HepG2 (cell line): ENCODE measurements at regions not wholly inside any gene's neighbourhood (a gene's known extent, or its start where the extent isn't known, plus 50 kb on each side); places are given as distances from the start of the nearest gene placed in this dataset.
A peak's percentile ranks its signal among the peaks of the same experiment; 100 is the strongest.

Experiments used
- ATAC-seq: fragments of 200-7000 bp; cut with Tn5 transposase; 3 replicates; pipeline ENCODE4 v1.9.1; 2020; ENCODE audit warnings: mild to moderate bottlenecking, moderate library complexity
- BruUV-seq: library from RNA; stranded (reverse); fragments of 400-500 nt; replicated peaks from 2 replicates; lab custom pipeline; 2021; lab: Mats Ljungman, UMichigan
- CTCF ChIA-PET: fragments of 300-600 bp; formaldehyde crosslinking; extraction: SDS; loops from one replicate; lab custom pipeline; 2021; ENCODE audit warnings: low total read pairs, inconsistent platforms, low intra/inter-chr PET ratio; lab: Yijun Ruan, JAX
- POLR2A ChIA-PET: fragments of 350-600 bp; sonication (Branson Sonifier 250); formaldehyde crosslinking; loops from one replicate; lab custom pipeline; 2020; ENCODE audit warnings: antibody characterized with exemption, inconsistent platforms; lab: Yijun Ruan, JAX
- DNase-seq: peaks from one replicate; pipeline ENCODE4 v3.0.0-alpha.2; 2015; ENCODE audit warnings: low spot score
- FAIRE-seq: peaks from 3 replicates; lab custom pipeline; 2011; peaks lifted over from hg19 to GRCh38; lab: Jason Lieb, UNC
- H2AFZ ChIP-seq: one replicate; pipeline ENCODE4 v1.6.1; 2011; ENCODE audit warnings: low read length, inconsistent platforms
- H3K27ac ChIP-seq: fragments of 300-600 bp; 3 replicates; pipeline ENCODE4 v1.8.0; 2011; ENCODE audit warnings: mixed run types, mild to moderate bottlenecking, mixed read lengths, low read length, inconsistent platforms; ENCODE audit not compliant: insufficient read depth; ENCODE audit errors: extremely low read length
- H3K27me3 ChIP-seq, 2 experiments: fragments of 200-600 bp in 1 of 2; 2 replicates in 1 of 2; 3 replicates in 1 of 2; pipeline versions ENCODE4 v1.6.0 to v1.8.0; 2011; ENCODE audit warnings: low read length in 2 of 2, mild to moderate bottlenecking in 2 of 2, moderate library complexity in 2 of 2, inconsistent platforms in 1 of 2; ENCODE audit not compliant: insufficient read depth in 2 of 2, control insufficient read depth in 1 of 2
- H3K36me3 ChIP-seq, 2 experiments: fragments of 200-600 bp in 1 of 2; replicated peaks in 1 of 2; 2 replicates in 1 of 2; 3 replicates in 1 of 2; pipeline versions ENCODE4 v1.5.1 to v1.8.0; 2011; ENCODE audit warnings: low read length in 2 of 2, inconsistent platforms in 1 of 2; ENCODE audit not compliant: insufficient read depth in 2 of 2, control insufficient read depth in 1 of 2
- H3K4me1 ChIP-seq: 2 replicates; pipeline ENCODE4 v1.5.1; 2012; ENCODE audit warnings: low read length, inconsistent platforms; ENCODE audit not compliant: insufficient read depth
- H3K4me2 ChIP-seq: 2 replicates; pipeline ENCODE4 v1.6.0; 2011; ENCODE audit warnings: low read depth, low read length, inconsistent platforms
- H3K4me3 ChIP-seq, 3 experiments: fragments of 200-600 bp in 1 of 3; sonication (generic), shearing (Covaris generic) in 1 of 3; replicated peaks in 1 of 3; 2 replicates each; pipeline ENCODE4 v1.5.1; 2011 to 2016; ENCODE audit warnings: low read length in 3 of 3, inconsistent platforms in 2 of 3, low read depth in 2 of 3, mild to moderate bottlenecking in 2 of 3, control low read depth in 1 of 3, mixed read lengths in 1 of 3; ENCODE audit not compliant: insufficient read depth in 1 of 3
- H3K79me2 ChIP-seq: one replicate; pipeline ENCODE4 v1.6.1; 2011; ENCODE audit warnings: low read length, inconsistent platforms; ENCODE audit not compliant: insufficient read depth
- H3K9ac ChIP-seq: 2 replicates; pipeline ENCODE4 v1.6.0; 2011; ENCODE audit warnings: mild to moderate bottlenecking, low read depth, low read length, inconsistent platforms; ENCODE audit not compliant: insufficient read depth
- H3K9me3 ChIP-seq: 2 replicates; pipeline ENCODE4 v1.5.1; 2012; ENCODE audit warnings: mild to moderate bottlenecking, low read length
- H4K20me1 ChIP-seq: 2 replicates; pipeline ENCODE4 v1.6.0; 2011; ENCODE audit warnings: inconsistent platforms, mild to moderate bottlenecking, low read length, moderate library complexity; ENCODE audit not compliant: insufficient read depth
- ARHGAP35 ChIP-seq: sonication (generic); formaldehyde crosslinking; IDR thresholded peaks from 2 replicates; pipeline ENCODE4 v1.9.0; 2022; ENCODE audit warnings: mild to moderate bottlenecking, inconsistent platforms, moderate library complexity, missing genetic modification reagents, borderline replicate concordance
- BRD4 ChIP-seq: sonication (generic); formaldehyde crosslinking; IDR thresholded peaks from 2 replicates; pipeline ENCODE4 v1.4.0; 2020; ENCODE audit warnings: missing genetic modification reagents
- CBFB ChIP-seq: sonication (generic); formaldehyde crosslinking; IDR thresholded peaks from 2 replicates; pipeline ENCODE4 v1.4.0; 2020; ENCODE audit warnings: missing genetic modification reagents
- HES4 ChIP-seq: sonication (generic); formaldehyde crosslinking; IDR thresholded peaks from 2 replicates; pipeline ENCODE4 v1.9.0; 2021; ENCODE audit warnings: mild to moderate bottlenecking, missing genetic modification reagents, borderline replicate concordance
- MXD4 ChIP-seq: IDR thresholded peaks from 2 replicates; pipeline ENCODE4 v1.6.1; 2016; ENCODE audit warnings: mild to moderate bottlenecking, missing biosample characterization, missing genetic modification reagents
- PITX1 ChIP-seq: sonication (generic); formaldehyde crosslinking; IDR thresholded peaks from 2 replicates; pipeline ENCODE4 v1.5.1; 2020; ENCODE audit warnings: mild to moderate bottlenecking, missing genetic modification reagents
- RAD21 ChIP-seq: fragments of 450-650 bp; formaldehyde crosslinking; IDR thresholded peaks from 2 replicates; pipeline ENCODE4 v1.5.0; 2020; ENCODE audit warnings: mild to moderate bottlenecking
- ZFP1 ChIP-seq: IDR thresholded peaks from 2 replicates; pipeline ENCODE4 v1.6.1; 2016
- ZNF24 ChIP-seq: fragments of 450-650 bp; IDR thresholded peaks from 2 replicates; pipeline ENCODE4 v1.6.1; 2017; ENCODE audit warnings: antibody characterized with exemption, mild to moderate bottlenecking
- ZNF441 ChIP-seq: sonication (generic); formaldehyde crosslinking; IDR thresholded peaks from 2 replicates; pipeline ENCODE4 v1.7.0; 2021; ENCODE audit warnings: missing genetic modification reagents, borderline replicate concordance
- ZNF720 ChIP-seq: sonication (generic); formaldehyde crosslinking; IDR thresholded peaks from 2 replicates; pipeline ENCODE4 v1.4.0; 2020; ENCODE audit warnings: missing genetic modification reagents
- ZSCAN29 ChIP-seq: sonication (generic); formaldehyde crosslinking; conservative IDR thresholded peaks from 2 replicates; pipeline ENCODE4 v1.4.0; 2020; ENCODE audit warnings: mild to moderate bottlenecking, missing genetic modification reagents
- WGBS: methylation state at CpG from one replicate; pipeline ENCODE4 v1.1.6; 2017; ENCODE audit warnings: low lambda C conversion rate; 5-methylcytosine and 5-hydroxymethylcytosine counted together
- in situ Hi-C: cut with HindIII; loops from 2 replicates; pipeline ENCODE4 v1.10.0; 2017; ENCODE audit warnings: low pct_unique_long_range_greater_than_20kb; ENCODE audit not compliant: extremely low pct_ligation_motif_present
- intact Hi-C: fragments of 100-400 bp; cut with micrococcal nuclease; formaldehyde crosslinking; loops from one replicate; pipeline ENCODE4 v1.10.0; 2022; ENCODE audit not compliant: unreplicated experiment
- TF ChIP-seq, protein P1 (sequence below), 2 experiments: sonication (generic) in 1 of 2; formaldehyde crosslinking in 1 of 2; IDR thresholded peaks; 2 replicates each; pipeline versions ENCODE4 v1.5.1 to v1.6.1; 2011 to 2020; ENCODE audit warnings: borderline replicate concordance in 1 of 2, low read depth in 1 of 2, low read length in 1 of 2, mild to moderate bottlenecking in 1 of 2, missing genetic modification reagents in 1 of 2, moderate library complexity in 1 of 2
- TF ChIP-seq, protein P2 (sequence below): sonication (generic); formaldehyde crosslinking; IDR thresholded peaks from 2 replicates; pipeline ENCODE4 v1.4.0; 2020; ENCODE audit warnings: missing genetic modification reagents
- TF ChIP-seq, protein P3 (sequence below): sonication (generic); formaldehyde crosslinking; IDR thresholded peaks from 2 replicates; pipeline ENCODE4 v1.4.0; 2020; ENCODE audit warnings: missing genetic modification reagents
- TF ChIP-seq, protein P4 (sequence below): sonication (generic); formaldehyde crosslinking; IDR thresholded peaks from 2 replicates; pipeline ENCODE4 v1.8.0; 2022; ENCODE audit warnings: mild to moderate bottlenecking, missing genetic modification reagents, borderline replicate concordance

DNA sequence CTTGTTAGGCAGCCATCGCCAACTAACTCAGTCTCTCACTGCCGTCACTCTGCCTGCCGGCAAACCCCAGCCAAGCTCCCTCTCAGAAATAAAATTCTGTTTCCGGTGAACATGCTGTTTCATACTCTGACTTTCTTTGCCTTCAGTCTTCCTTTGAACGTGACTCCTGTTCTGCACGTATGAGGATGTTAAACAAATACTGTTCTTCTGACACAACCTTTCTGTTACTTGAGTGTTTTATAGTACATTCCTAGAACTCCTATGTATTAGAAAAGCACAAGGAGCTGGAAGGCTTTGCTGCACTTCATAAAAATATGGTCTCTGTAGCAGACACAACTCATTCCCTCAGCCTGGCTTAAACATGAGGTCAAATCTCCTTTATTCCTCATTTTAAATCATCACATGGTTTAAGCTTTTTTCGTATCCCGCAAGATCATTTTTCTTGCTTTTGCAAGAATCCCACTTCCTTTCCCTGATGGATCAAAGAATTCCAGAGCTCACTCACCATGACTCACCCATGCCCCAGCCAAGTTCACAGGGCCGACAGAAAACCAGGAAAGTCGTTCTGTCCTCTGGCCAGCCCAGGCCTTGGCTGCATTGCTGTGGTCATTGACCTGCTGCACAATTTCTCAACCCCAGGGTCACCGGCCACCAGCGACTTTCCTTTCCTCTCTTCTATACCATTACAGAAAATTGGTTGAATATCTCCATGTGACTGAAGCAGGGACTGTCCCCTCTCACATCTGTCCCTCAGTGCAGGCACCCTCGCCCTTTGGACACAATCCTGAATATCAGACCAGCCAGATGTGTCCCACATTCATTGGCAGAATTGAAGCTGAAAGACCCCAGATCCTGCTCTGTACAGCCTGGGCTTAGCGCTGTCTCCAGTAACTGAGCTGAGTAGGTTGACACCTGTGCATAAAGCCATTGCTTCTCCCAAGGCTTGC lies 183.1 kb upstream of the ARL4C start (continued):
- TF ChIP-seq, protein P1, sequence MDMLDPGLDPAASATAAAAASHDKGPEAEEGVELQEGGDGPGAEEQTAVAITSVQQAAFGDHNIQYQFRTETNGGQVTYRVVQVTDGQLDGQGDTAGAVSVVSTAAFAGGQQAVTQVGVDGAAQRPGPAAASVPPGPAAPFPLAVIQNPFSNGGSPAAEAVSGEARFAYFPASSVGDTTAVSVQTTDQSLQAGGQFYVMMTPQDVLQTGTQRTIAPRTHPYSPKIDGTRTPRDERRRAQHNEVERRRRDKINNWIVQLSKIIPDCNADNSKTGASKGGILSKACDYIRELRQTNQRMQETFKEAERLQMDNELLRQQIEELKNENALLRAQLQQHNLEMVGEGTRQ (IDR thresholded peaks at IDR 0.05; ENCODE audit: low read depth, low read length), result no peak
- TF ChIP-seq, protein P1 (CRISPR knock-in tag; IDR thresholded peaks at IDR 0.05; ENCODE audit: borderline replicate concordance), result no peak
- TF ChIP-seq ZNF24 (no peak), MXD4 (CRISPR knock-in tag) (peak; percentile 61; the same call in 1 of the 2 replicates), RAD21 (CRISPR knock-in tag) (peak; percentile 61; the same call in 1 of the 2 replicates), CBFB (CRISPR knock-in tag) (peak; percentile 92), ZNF441 (CRISPR knock-in tag) (peak; percentile 23), ZFP1 (CRISPR knock-in tag) (peak; percentile 55), ZSCAN29 (CRISPR knock-in tag) (peak; percentile 87; the same call in 1 of the 2 replicates)
- TF ChIP-seq, protein P2, sequence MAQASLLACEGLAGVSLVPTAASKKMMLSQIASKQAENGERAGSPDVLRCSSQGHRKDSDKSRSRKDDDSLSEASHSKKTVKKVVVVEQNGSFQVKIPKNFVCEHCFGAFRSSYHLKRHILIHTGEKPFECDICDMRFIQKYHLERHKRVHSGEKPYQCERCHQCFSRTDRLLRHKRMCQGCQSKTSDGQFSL, result no peak
- TF ChIP-seq, all 625 proteins: peak for 265

DNA sequence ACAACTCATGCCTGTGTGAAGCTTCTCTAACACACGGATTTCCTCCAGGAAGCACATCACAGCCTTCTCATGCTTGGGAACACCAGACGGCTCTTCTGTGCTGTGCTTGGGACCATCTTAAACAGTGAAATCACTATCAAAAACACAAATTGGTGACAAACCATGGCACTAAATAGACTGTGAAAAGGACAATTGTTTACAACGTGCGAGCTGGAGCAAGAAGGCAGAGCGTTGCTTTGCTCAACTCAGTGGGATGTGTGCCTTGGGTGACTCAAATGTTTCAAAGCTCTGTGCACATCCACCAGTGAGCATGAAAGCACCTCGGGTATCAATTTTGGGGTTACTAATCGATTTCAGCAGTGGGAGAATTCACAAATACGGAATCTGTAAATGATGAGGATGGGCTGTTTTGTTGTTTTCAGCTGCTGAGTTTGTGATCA lies 182.4 kb upstream of the ARL4C start:
- ATAC-seq (no peak), FAIRE-seq (no peak), DNase-seq (no peak)
- Histone ChIP-seq H3K9ac (peak overlapping the region; percentile 59), H3K36me3 (no peaks in the 10 kb centered on the region), H3K27me3 (no peaks in the 10 kb centered on the region), H4K20me1 (no peaks in the 10 kb centered on the region), H3K9me3 (no peaks in the 10 kb centered on the region), H3K79me2 (no peaks in the 10 kb centered on the region), H3K27ac (peak overlapping the region; percentile 86), H2AFZ (no peak overlapping the region), H3K4me3 (no peak overlapping the region), H3K4me2 (peak overlapping the region; percentile 46), H3K4me1 (peaks cover 99% of the 10 kb centered on the region)
- ChIA-PET CTCF (no interaction called here), POLR2A (interaction anchor here (0.9 to 11.7 kb wide), 16 partner anchors 13 to 427 kb away, joined by 3 to 484 read pairs (median 5); no protein-coding TSS in a partner anchor)
- no TSS peak for BruUV-seq
- WGBS, result 71% methylated on average over 8 of the region's 8 CpGs
- in situ Hi-C loops (no loop called here), intact Hi-C loops (loop anchor here (5.0 kb wide), 2 partner anchors 203 to 273 kb away; partner anchors contain the start of gene SH3BP4)
- TF ChIP-seq, protein P3, sequence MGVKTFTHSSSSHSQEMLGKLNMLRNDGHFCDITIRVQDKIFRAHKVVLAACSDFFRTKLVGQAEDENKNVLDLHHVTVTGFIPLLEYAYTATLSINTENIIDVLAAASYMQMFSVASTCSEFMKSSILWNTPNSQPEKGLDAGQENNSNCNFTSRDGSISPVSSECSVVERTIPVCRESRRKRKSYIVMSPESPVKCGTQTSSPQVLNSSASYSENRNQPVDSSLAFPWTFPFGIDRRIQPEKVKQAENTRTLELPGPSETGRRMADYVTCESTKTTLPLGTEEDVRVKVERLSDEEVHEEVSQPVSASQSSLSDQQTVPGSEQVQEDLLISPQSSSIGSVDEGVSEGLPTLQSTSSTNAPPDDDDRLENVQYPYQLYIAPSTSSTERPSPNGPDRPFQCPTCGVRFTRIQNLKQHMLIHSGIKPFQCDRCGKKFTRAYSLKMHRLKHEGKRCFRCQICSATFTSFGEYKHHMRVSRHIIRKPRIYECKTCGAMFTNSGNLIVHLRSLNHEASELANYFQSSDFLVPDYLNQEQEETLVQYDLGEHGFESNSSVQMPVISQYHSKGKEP (CRISPR knock-in tag), result no peak
- TF ChIP-seq HES4 (CRISPR knock-in tag) (no peak), PITX1 (0 out of 2 replicates have a peak, but pooled peaks have one; percentile 5), ARHGAP35 (CRISPR knock-in tag) (0 out of 2 replicates have a peak, but pooled peaks have one; percentile 11), ZNF720 (CRISPR knock-in tag) (no peak), BRD4 (peak; percentile 61; the same call in 1 of the 2 replicates)
- TF ChIP-seq, protein P4, sequence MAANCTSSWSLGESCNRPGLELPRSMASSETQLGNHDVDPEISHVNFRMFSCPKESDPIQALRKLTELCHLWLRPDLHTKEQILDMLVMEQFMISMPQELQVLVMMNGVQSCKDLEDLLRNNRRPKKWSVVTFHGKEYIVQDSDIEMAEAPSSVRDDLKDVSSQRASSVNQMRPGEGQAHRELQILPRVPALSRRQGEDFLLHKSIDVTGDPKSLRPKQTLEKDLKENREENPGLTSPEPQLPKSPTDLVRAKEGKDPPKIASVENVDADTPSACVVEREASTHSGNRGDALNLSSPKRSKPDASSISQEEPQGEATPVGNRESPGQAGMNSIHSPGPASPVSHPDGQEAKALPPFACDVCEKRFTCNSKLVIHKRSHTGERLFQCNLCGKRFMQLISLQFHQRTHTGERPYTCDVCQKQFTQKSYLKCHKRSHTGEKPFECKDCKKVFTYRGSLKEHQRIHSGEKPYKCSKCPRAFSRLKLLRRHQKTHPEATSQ (CRISPR knock-in tag), result 0 out of 2 replicates have a peak, but pooled peaks have one; percentile 8
